ENCODE measurements at regions not wholly inside any gene's neighbourhood (a gene's known extent, or its start where the extent isn't known, plus 50 kb on each side); places are given as distances from the start of the nearest gene placed in this dataset.

GRCh38 chr4:125626946-125627345 is 312.2 kb downstream of the FAT4 start:
- H3K4me1 ChIP-seq (ENCODE audit: control insufficient read depth, low read length) = no peaks in the 10 kb centered on the region
- no peak overlapping the region for H3K4me2 ChIP-seq (ENCODE audit: low read length)
- no peaks in the 10 kb centered on the region for H3K36me3 ChIP-seq (ENCODE audit: control insufficient read depth, low read length)
- H3K9me3 ChIP-seq (ENCODE audit: control insufficient read depth, insufficient read depth, low read length) = no peaks in the 10 kb centered on the region
- no peak overlapping the region for H3K4me3 ChIP-seq (ENCODE audit: low read length)
- no peaks in the 10 kb centered on the region for H3K79me2 ChIP-seq (ENCODE audit: control insufficient read depth, low read length)
- TF ChIP-seq EZH2phosphoT487 (IDR thresholded peaks at IDR 0.05; ENCODE audit: borderline replicate concordance, low read length) (no peak), CTCF (IDR thresholded peaks at IDR 0.05; ENCODE audit: low read depth, low read length, poor library complexity, severe bottlenecking) (no peak)
- no peaks in the 10 kb centered on the region for H4K20me1 ChIP-seq (ENCODE audit: control insufficient read depth, insufficient read depth, low read depth, low read length)
- H3K9me2 ChIP-seq (replicated peaks; ENCODE audit: control insufficient read depth, low read length) = no peaks in the 10 kb centered on the region
- H3F3A ChIP-seq (ENCODE audit: control insufficient read depth, insufficient read depth) = no peaks in the 10 kb centered on the region
- no peaks in the 10 kb centered on the region for H3K27me3 ChIP-seq (ENCODE audit: control insufficient read depth, low read length)
- H3K27ac ChIP-seq (ENCODE audit: low read depth, low read length) = no peak overlapping the region

GRCh38 chr4:125639182-125639621 is 324.4 kb downstream of the FAT4 start:
- H4K20me1 ChIP-seq (ENCODE audit: control insufficient read depth, insufficient read depth, low read depth, low read length) = no peaks in the 10 kb centered on the region
- H3F3A ChIP-seq (ENCODE audit: control insufficient read depth, insufficient read depth) = no peaks in the 10 kb centered on the region
- H3K9me2 ChIP-seq (replicated peaks; ENCODE audit: control insufficient read depth, low read length) = no peaks in the 10 kb centered on the region
- no peak for TF ChIP-seq EZH2phosphoT487 (IDR thresholded peaks at IDR 0.05; ENCODE audit: borderline replicate concordance, low read length)
- no peak for TF ChIP-seq CTCF (IDR thresholded peaks at IDR 0.05; ENCODE audit: low read depth, low read length, poor library complexity, severe bottlenecking)
- H3K27me3 ChIP-seq (ENCODE audit: control insufficient read depth, low read length) = no peaks in the 10 kb centered on the region
- no peak overlapping the region for H3K4me2 ChIP-seq (ENCODE audit: low read length)
- no peaks in the 10 kb centered on the region for H3K4me1 ChIP-seq (ENCODE audit: control insufficient read depth, low read length)
- H3K36me3 ChIP-seq (ENCODE audit: control insufficient read depth, low read length) = no peaks in the 10 kb centered on the region
- H3K4me3 ChIP-seq (ENCODE audit: low read length) = no peak overlapping the region
- no peak overlapping the region for H3K27ac ChIP-seq (ENCODE audit: low read depth, low read length)
- H3K9me3 ChIP-seq (ENCODE audit: control insufficient read depth, insufficient read depth, low read length) = no peaks in the 10 kb centered on the region
- no peaks in the 10 kb centered on the region for H3K79me2 ChIP-seq (ENCODE audit: control insufficient read depth, low read length)

- H3K79me2 ChIP-seq (ENCODE audit: control insufficient read depth, low read length) = no peaks in the 10 kb centered on the region
- H4K20me1 ChIP-seq (ENCODE audit: control insufficient read depth, insufficient read depth, low read depth, low read length) = no peaks in the 10 kb centered on the region
- no peaks in the 10 kb centered on the region for H3K9me2 ChIP-seq (replicated peaks; ENCODE audit: control insufficient read depth, low read length)
- H3K4me3 ChIP-seq (ENCODE audit: low read length) = no peak overlapping the region
- H3F3A ChIP-seq (ENCODE audit: control insufficient read depth, insufficient read depth) = no peaks in the 10 kb centered on the region
- no peak overlapping the region for H3K27ac ChIP-seq (ENCODE audit: low read depth, low read length)
- H3K27me3 ChIP-seq (ENCODE audit: control insufficient read depth, low read length) = no peaks in the 10 kb centered on the region
- TF ChIP-seq EZH2phosphoT487 (IDR thresholded peaks at IDR 0.05; ENCODE audit: borderline replicate concordance, low read length) (no peak), CTCF (IDR thresholded peaks at IDR 0.05; ENCODE audit: low read depth, low read length, poor library complexity, severe bottlenecking) (no peak)
- H3K4me2 ChIP-seq (ENCODE audit: low read length) = no peak overlapping the region
- H3K4me1 ChIP-seq (ENCODE audit: control insufficient read depth, low read length) = no peaks in the 10 kb centered on the region
- no peaks in the 10 kb centered on the region for H3K36me3 ChIP-seq (ENCODE audit: control insufficient read depth, low read length)
- H3K9me3 ChIP-seq (ENCODE audit: control insufficient read depth, insufficient read depth, low read length) = no peaks in the 10 kb centered on the region
These were observed 326.9 kb downstream of the FAT4 start for GRCh38 chr4:125641611-125642010.

GRCh38 chr4:125642645-125643044 is 327.9 kb downstream of the FAT4 start:
- Histone ChIP-seq H3F3A (ENCODE audit: control insufficient read depth, insufficient read depth) (no peaks in the 10 kb centered on the region), H3K9me3 (ENCODE audit: control insufficient read depth, insufficient read depth, low read length) (no peaks in the 10 kb centered on the region), H3K27me3 (ENCODE audit: control insufficient read depth, low read length) (no peaks in the 10 kb centered on the region), H3K27ac (ENCODE audit: low read depth, low read length) (no peak overlapping the region), H3K36me3 (ENCODE audit: control insufficient read depth, low read length) (no peaks in the 10 kb centered on the region), H3K4me3 (ENCODE audit: low read length) (no peak overlapping the region), H3K4me1 (ENCODE audit: control insufficient read depth, low read length) (no peaks in the 10 kb centered on the region), H4K20me1 (ENCODE audit: control insufficient read depth, insufficient read depth, low read depth, low read length) (no peaks in the 10 kb centered on the region), H3K79me2 (ENCODE audit: control insufficient read depth, low read length) (no peaks in the 10 kb centered on the region), H3K4me2 (ENCODE audit: low read length) (no peak overlapping the region), H3K9me2 (replicated peaks; ENCODE audit: control insufficient read depth, low read length) (no peaks in the 10 kb centered on the region)
- TF ChIP-seq EZH2phosphoT487 (IDR thresholded peaks at IDR 0.05; ENCODE audit: borderline replicate concordance, low read length) = no peak
